ENCODE measurements at regions not wholly inside any gene's neighbourhood (a gene's known extent, or its start where the extent isn't known, plus 50 kb on each side); places are given as distances from the start of the nearest gene placed in this dataset.

DNA sequence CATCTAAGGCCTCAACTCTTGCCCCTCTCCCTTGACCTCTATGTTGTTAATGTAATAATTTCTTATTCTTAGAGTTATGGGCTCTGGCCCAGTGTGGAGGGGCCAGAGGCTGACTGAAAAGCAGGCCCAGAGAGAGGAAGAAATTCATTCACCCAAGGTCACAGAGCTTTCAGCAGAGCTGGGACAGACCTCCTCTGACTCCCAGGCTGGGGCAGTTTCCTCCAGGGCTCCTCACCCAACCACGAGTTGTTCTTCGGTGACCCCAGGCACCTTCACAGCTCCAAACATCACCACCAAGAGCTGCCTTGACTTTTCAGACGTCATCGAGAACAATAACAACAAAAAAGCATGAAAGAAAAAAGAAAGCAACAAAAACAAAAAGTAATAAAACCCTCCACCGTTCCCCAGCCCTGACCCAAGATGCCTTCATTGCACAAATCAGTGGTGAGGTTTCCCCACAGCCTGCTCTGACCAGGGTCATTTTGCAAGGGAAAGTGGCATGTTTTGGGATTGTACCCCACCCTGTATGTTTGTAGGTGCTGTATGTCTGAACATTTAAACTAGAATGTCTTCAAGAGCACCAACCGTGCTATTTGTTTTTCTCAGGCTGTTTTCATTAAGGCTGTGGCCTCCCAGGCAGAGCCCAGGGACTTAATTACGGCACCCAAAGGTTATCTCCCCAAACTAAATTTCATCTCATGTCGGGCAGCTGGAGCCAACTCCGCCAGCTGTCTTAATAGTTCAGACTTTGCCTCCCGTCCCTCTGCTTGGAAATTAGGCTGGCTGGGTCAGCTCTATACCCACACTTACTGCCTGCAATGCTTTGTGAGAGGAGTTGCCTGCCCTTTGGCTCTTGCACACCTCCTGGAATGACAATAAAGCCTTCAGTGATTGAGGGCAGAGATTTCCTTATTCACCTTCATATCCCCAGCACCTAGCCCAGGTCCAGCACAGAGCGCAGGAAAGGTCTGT lies 173.8 kb downstream of the RPLP1 start:
- TF ChIP-seq CTCF (IDR thresholded peaks at IDR 0.05): no peak
- TF ChIP-seq POLR2A (IDR thresholded peaks at IDR 0.05): no peak

All from prostate gland (tissue), 2 donors.